ENCODE measurements at regions not wholly inside any gene's neighbourhood (a gene's known extent, or its start where the extent isn't known, plus 50 kb on each side); places are given as distances from the start of the nearest gene placed in this dataset.
"Not testable (repeated sequence)": the region's sequence is repeated elsewhere in the genome, so short reads cannot be mapped to it uniquely, and the experiment has no call there.

DNA sequence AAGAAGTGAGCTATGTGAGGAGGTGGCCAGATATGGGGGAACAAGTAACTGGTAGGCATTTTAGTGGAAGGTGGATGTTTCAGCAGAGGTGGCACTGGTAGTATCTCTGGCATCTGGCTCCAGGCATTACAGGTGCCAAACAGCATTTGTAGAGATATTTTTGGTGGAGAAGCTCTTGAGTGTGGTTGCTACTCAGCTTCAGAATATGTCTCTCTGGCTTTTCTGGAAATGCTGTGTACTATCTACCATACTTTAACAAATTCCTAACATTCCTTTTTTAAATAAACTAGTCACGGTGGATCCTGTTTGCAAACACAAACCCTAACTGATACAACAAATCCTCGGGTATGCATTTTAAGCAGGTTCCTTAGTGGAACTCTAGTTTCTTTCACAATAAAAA lies 128.0 kb downstream of the BARX2 start:
- no peak for DNase-seq

- no peak for DNase-seq
Observed at GRCh38 chr11:129505266-129505665, 129.6 kb downstream of the BARX2 start.

DNA sequence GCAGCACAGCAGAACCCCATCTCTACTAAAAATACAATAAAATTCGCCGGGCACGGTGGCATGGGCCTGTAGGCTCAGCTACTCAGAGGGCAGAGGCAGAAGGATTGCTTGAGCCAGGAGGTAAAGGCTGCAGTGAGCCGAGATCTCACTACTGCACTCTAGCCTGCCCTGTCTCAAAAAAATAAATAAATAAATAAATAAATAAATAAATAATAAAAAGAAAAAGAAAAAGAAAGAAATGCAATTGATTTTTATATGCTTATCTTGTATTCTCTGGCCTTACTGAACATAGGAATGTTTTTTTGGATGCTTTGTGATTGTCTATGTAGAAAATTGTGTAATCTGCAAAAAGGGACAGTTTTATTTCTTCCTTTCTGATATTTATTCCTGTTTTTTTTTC lies 132.5 kb downstream of the BARX2 start:
- no peak for DNase-seq

- DNase-seq, result no peak
Observed at GRCh38 chr11:129528296-129528695, 152.6 kb downstream of the BARX2 start.

- DNase-seq, result peak; percentile 60
Observed at GRCh38 chr11:129530154-129530895, 154.7 kb downstream of the BARX2 start.

GRCh38 chr11:129533395-129533794 lies 157.7 kb downstream of the BARX2 start:
- no peak for DNase-seq

GRCh38 chr11:129536338-129536737 lies 160.7 kb downstream of the BARX2 start:
- no peak for DNase-seq

GRCh38 chr11:129538323-129538722 lies 162.7 kb downstream of the BARX2 start:
- no peak for DNase-seq

DNA sequence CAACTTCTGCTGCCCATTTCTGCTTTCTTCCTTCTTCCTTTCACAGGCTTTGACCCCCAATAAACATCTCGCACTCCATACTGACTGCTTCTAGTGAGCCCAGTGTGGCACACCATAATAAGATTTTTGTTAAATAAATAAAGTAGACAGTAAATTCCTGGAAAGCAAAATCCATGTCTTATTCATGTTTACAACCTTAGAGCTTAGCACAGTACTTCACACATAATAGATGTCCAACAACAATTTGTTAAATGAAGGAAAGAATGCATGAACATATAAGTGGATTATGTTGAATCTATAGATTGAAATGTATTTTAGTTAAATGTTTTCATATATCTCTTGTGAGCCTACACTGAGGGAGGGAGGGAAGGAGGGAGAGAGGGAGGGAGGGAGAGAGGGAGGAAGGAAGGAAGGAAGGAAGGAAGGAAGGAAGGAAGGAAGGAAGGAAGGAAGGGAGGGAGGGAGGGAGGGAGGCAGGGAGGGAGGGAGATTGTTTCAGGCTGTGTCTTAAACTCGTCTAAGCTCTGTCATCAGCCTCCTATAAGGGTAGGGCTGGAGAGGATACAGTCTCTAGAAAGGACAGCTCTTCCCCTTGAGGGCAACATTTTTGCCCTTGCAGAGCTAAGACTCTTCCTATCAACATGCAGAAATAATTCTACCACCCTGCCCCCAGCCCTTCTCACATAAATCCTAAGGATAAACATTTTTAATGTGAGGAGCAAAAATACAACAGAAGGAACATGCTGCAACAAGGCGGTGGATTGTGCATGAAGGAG lies 168.1 kb downstream of the BARX2 start:
- DNase-seq, result no peak

DNA sequence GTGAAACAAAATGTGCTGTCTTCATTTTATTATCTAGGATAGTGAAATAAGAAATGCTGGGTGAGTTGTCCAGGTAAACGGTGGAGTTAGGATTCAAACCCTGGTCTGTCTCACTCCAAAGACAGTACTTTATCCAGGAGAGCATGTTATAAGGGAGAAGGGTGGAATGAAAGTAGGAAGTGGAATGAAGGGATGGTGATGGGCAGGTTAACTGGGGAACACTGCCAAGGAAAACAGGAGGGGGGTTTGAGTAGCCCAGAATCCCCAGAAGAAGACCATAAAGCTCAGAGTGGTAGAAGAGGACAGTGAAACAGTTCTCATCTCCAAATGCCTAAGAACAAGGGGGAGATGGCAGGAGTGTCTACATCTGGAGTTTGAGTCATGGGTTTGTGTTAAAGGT lies 169.0 kb downstream of the BARX2 start:
- DNase-seq, result no peak

- DNase-seq, result no peak
Observed at GRCh38 chr11:129546266-129546665, 170.6 kb downstream of the BARX2 start.

DNA sequence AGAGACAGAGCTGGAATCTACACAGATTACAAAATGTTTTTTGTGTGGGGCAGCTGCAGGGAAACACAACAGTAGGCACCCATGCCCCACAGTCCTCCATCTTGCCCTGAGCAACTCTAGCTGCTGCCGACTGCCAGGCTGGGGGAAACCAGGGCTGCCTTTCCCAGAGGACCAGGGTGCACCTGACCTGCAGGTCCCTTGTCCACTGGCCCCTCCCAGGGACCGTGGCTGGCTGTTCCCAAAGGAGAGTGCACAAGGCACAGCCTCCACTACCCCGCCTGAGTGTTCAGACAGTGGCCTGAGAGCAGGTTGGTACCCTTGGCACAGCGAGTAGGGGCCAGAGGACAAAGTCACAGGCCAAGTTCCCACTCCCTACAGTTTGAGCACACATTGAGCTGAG lies 181.8 kb downstream of the BARX2 start:
- DNase-seq, result no peak

DNA sequence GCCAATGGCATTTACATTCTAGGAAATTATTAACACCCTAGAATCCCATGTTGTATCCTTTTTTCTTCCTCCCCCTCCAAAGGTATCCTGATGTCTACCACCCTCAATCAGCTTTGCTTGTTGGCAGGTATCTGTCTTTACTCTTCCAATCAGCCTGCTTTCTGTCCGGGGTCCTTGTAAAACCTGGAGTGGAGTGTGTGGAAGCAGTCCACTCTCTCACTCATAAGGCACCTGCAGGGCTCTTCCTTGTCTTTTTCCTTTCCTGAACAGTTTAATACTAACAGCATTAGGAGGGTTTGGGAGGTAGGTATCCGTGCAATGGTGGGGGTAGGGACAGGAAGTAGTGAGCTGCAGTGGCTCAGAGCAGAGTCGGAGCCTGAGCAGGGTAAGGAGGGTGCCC lies 193.4 kb downstream of the BARX2 start:
- DNase-seq, result no peak

- DNase-seq, result not testable (repeated sequence)
Observed at GRCh38 chr11:129572667-129573066, 197.0 kb downstream of the BARX2 start.

DNA sequence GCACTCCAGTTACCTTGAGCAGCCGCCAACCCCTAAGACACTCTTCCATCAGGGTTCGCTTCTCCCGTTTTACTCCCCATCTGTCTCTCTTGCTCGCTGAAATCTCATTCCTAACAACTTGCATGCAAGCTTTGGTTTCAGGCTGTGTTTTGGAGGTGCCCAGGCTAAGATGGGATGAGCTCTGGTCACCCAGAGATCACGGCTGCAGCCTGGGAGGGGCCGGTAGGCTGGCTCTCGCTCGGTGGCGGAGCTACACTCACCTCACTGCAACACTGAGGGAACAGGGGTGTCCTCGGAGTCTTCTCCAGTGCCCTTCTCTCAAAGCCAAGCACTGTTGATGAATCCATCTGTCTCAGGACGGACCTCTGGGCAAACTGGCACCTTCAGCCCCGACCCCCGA lies 197.5 kb downstream of the BARX2 start:
- no peak for DNase-seq

DNA sequence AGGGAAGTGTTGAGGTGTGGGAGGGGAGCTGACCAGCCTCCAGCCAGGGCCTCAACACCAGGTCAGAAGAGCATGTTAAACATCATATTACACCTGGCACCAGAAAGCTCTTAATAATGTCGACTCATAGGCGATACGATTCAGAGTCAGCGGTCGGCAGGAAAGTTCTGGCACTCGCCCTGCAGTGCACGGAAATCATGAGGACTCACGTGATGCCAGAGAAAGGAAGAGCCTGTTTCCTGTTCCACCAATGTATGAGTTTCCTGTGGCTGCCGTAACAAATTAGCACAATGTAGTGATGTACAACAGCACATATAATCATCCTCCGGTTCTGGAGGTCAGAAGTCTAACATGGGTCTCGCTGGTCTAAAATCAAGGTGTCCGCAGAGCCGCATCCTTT lies 198.8 kb downstream of the BARX2 start:
- no peak for DNase-seq

GRCh38 chr11:129576652-129577051 lies 201.0 kb downstream of the BARX2 start:
- DNase-seq, result no peak

- DNase-seq, result no peak
Observed at GRCh38 chr11:129578006-129578405, 202.4 kb downstream of the BARX2 start.

GRCh38 chr11:129580278-129580677 lies 204.6 kb downstream of the BARX2 start:
- DNase-seq, result no peak

- DNase-seq, result no peak
Observed at GRCh38 chr11:129584316-129584715, 208.7 kb downstream of the BARX2 start.

GRCh38 chr11:129589190-129589860 lies 213.7 kb downstream of the BARX2 start:
- no peak for DNase-seq

DNA sequence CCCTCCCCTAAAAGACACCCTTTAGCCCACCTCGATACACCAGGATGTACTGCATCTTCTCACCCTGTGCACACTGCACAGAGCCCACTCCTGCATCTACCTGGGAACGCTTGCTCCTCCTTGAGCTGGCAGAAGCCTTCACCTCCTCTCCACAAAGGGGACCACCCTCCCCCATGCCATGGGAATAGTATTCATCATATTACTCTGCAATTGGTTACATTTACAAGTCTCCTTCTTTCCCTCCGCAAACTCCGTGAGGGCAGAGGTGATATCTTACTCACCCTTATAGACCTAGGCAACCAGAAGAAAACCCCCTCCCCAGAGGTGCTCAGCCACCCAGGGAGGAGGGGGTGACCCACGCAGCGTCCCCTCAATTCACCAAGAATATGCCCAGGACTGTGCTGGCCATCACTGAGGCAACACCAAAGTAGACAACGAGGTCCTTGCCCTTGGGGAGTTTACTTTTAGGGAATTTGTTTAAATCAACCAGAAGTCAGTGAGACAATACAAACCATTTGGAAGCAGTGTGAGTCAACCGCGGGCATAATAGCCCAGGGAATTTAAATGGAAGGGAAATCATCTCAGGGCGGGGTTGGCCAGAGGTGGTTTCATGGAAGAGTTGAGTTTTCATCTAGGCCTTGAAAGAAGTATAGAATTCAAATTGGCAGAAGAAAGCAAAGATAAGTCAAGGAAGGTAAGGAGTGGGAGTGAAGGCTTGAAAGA lies 214.5 kb downstream of the BARX2 start:
- no peak for DNase-seq

Data from midbrain (tissue), 1 donor.